ENCODE measurements at regions not wholly inside any gene's neighbourhood (a gene's known extent, or its start where the extent isn't known, plus 50 kb on each side); places are given as distances from the start of the nearest gene placed in this dataset.

DNA sequence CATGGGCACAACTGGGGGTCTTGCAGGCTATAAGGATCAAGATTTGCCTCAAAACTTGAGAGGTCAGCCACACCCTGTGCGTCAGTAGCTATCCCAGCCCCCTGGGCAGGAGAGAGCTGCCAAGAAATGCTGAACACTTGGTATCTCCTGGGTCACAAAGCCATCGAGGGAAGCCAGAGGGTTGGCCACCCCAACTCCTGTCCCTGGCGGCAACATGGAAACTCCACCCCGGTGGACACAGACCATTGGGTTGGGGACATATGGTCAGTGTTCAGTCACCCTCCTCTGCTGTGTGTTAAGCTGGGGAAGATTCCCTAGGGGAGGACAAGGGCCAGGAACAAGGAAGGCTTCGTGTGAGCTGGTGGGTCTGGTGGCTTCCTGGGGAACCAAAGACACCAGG is 140.6 kb downstream of the C5orf15 start:
- no peak for DNase-seq

DNA sequence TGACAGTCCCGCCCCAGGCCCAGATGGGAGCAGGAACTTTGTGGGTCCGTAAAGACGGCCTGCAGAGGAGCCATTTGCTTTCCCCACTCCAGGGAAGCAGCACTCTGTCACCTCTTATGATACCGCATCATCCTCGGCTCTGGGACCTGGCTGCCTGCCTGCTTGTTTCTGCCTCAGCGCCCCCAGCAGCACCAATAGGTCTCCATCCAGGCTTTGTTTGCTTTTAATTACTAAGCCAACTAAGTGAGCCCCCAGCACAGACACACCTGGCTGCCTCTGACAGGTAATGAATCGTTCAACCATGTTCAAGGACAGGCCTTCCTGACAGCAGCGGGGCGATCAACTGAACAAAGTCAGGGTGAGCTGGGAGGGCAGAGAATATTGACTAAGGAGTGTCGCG is 141.4 kb downstream of the C5orf15 start:
- DNase-seq: no peak

DNA sequence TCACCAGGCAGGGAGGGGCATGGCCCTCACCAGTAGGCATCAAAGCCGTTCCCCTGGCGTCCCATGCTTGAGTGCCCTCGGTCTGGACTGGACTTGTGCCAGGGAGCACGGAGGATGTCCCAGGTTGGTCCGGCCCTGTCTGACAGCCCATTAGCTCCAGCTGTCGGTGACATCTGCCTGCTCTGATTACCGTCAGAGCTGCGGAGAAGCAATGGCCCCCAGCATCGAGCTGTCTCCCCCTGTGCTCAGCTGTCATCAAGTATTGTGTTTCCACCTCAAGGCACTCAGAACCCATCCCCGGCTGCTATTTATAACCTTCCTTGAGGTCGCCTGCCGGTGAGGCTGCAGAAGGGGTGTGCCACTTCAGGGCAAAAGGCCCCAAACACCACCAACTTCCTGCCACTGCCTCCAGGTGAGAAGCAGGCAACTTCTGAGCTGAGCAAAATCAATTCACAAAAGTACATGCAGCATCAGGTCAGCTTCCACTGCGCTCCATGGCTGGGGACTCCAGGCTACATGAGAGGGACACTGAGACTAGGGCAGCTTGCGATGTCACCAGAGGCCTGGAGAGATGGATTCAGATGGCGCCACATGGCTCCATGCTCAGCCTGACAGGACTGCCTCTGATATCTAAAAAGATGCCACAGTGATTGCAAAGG is 142.7 kb downstream of the C5orf15 start:
- peak in 2 of 5 donors; percentile 3 to 5 for DNase-seq

DNA sequence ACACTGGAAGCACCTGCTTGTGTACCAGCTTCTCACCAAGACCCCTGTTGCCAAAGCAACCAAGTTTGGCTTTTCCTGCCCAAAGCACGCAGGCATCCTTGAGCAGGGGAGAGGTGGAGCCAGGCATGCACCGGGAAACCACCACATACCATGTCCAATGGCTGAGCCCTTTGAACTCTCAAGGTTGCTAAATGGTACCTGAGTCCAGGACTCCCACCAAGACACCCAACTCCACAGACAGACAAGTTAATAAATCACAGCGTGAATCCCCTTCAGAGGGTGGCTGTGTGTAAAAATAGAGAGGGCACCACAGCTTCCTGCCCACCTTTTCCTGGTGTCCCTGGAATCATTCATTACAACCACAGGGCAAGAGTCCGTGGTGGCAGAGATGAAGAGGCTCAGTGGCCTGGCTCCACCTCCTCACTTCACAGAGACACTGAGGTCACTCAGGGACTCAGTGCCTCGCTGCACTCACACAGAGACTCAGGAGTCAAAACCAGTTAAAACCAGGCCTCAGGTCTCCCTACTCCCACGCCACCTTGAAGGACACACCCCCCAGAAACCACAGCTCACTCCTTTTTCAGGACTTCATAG is 143.7 kb downstream of the C5orf15 start:
- no peak for DNase-seq

DNA sequence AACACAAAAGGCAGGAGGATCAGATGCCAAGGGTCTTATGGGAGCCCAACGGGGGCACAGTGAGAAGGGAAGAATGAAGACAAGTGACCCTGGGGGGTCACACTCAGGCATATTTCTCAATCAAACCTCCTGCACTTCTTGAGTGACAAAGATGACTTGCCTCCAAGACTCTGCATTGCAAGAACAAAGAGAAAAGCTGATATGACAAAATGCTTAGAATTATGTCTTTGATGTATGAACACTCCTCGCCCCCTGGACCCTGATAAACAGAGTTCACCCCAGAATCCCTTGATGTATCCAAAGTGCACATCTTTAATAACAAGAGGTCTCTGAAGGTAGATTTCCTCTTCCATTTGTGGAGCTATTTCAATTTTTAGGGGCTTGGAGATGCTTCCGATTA is 146.5 kb downstream of the C5orf15 start:
- DNase-seq: no peak

DNA sequence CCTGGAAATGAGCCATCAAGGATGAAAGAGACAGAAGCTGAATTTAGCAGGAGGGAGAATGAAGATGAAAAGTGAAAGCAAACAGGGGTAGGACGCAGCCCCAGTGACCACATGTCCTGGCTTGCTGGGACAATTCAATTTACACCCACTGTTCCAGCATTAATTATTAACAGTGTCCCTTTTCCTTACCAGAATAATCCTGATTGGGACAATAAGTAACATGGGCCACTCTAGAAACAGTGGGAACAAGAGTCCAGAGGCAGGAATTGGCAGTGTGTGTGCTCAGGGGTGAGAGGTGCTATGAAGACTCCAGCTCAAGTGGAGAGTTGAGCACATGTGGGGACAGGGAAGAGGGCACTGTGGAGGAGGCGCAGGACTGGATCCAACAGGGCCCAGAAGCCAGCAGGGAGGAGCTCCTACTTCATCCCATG is 147.1 kb downstream of the C5orf15 start:
- DNase-seq: no peak

DNA sequence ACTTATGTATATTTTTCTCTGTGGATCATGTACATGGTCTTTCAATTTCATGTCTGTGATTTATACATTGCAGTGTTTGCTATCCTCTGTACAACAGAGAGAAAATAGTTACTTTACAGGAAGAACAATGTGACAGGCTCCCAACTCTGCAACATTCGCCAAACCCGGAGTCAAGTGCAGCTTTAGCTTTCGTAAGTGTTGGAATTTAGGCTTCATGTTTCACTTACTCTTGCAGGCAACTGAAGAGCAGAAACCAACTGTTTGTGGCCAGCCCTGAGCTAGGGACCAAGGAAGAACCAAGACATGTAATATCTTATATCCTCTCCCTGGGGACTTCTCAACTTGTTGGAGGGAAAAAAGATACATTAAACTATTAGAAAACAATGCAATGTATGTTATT is 147.9 kb downstream of the C5orf15 start:
- DNase-seq: no peak

DNA sequence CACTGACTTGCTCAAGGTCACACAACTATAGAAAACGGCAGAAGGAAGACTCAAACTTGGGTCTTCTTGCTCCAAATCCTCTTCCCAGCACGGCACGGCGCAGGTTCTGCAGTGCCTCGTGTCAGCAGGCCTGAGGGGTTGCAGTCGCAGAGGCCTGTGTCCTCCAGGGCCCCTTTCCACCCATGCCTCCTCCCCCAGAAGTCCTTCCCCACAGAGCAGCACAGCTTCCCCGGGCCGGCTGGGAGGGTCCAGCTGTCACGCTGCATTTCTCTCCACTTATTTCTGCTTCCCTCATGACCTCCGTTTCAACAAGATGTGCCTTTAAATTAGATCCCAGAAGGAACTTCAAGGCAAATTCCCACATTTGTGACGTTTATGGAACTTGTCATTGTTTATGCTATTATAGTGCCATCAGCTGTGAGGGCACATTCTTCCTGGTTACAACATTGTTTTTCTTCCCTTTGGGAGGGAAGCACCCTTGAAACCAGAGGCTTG is 148.4 kb downstream of the C5orf15 start:
- no peak for DNase-seq

DNA sequence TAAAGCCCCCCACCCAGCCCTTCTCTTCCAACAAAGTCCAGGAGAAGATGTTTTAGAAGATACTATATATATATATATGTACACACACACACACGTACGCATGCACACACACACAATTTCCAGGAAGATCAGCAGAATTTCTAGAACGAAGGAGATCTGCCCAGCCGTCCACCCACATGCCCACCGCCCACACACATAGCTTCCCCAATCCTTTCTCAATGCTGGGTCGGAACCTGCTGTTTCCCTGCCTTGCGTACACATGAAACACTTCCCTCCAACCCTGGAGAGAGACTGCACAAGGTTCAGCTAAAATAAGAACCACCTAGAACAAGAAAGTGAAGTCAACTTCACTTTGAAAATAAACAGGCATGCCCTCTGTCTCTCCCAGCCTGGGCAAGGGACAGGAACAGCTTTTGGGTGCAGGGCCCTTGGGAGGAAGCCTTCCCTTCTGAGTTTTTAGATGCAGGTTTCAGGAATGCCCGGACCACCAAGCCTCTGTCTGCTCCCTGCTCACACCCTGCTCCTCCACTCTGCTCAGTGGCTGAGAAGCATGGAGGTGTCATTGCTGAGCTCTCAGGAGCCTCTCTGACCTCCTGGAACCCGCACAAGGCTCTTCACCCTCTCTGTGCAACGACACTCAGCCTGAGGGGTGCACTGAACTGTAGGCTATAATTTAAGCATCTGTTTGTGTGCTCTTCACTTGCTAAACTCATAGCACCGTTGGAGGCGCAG is 149.4 kb downstream of the C5orf15 start:
- no peak for DNase-seq

DNA sequence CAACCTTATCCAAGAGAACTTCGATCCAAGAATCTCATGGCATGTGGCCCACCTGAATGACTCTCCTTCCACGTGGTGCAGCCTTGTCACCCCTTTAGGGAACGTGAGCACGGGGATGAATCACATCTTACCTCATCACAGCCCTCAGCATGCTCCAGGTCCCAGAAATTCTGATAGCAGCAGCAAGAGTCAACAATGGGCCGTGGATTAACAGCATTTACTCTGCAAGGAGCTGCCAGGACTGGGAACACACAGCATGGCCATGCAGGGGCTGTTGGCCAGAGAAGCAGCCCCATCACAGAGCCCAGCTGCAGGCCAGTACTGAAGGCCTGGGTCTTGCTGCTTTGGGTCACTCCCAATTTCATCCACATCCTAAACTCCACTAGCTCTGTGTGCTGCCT is 150.4 kb downstream of the C5orf15 start:
- no peak for DNase-seq

DNA sequence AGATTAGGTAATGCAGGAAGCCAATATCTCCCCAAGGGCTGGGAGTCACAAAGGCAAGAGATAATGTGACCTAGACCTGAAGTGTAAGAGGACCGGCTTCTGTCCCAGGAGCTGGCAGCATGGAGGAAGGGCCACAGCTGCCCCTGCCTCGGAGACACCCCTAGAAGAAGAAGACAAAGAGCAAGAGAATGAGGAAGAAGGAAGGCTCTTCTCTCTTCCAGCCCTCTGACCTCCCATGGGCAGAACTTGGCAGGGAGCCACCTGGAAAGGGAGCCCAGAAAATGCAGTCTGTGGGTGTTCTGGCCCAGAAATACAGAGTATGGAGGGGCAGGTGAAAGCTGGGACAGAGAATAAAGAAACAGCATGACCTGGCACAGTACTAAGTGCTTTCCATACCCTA is 151.0 kb downstream of the C5orf15 start:
- DNase-seq: no peak

DNA sequence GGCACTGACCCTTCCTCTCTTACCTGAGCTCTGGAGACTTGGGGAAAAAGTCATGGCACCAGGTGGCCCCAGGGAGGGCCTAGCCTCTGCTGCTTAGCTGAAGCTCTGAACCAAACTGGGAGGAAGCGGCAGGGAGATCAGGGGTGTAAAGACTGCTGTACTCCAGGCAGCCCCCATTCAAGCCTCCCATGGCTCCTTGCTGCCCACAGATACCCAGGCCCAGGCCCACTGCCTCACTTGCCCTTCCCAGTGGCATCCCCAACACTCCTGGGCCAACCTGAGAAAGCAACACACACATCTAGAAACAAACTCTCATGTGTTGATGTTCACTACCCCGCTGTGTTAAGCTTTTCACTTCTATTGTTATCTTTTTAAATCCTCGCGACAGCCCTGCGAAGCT is 151.6 kb downstream of the C5orf15 start:
- DNase-seq: no peak

DNA sequence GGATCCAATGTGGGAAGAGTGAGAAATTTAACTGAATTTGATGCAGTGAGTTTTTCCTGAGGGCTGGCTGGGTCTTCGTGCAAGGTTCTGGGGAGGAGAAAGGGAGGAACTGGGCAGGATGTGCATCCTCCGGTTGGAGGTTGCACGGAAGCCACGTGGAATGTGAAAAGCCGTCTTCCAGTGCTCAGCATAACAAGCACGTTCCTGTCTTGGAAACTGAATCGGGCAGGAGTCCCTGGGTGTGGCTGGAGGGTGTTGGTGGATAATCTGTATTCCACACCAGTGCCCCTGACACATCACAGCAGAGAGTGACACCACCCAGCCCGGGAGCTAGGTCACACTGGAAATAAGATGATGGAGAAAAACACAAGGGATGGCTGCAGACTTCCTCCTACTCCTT is 154.3 kb downstream of the C5orf15 start:
- no peak for DNase-seq

DNA sequence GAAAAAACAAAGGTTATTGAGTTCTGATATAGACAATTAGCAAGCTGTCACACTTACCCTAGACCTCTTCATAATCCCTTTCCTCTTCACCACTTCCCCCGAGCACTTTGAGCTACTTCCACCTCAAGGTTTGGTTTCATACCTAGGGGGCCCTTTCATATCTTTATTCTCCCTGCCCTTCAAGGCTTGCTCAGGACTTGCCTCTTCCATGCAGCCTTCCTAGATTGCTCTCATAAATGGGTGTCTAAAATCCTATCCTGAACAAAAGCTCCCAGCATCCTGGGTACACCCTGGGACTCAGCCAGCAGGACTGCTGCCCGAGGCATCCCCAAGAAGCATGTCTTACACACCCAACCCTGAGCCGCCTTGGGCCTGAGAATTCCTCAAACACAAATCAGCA is 157.3 kb downstream of the C5orf15 start:
- DNase-seq: no peak

DNA sequence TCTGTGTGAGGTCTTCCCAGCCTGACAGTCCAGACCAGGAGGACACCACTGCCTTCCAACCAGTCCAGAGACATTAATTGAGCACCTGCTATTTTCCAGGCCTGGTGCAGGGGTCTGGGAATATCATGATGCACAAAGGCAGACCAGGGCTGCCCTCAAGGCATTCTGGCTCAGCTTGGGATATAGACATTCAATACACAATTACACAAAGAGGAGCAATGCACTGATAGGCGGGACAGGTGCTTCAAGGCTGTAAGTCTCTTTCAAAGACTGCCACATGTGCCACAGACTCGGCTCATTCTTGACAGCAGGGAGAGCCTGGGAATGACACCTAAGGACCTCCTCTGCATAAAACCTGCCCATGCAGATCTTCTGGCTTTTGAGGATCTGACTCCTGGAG is 158.6 kb downstream of the C5orf15 start:
- DNase-seq: no peak

DNA sequence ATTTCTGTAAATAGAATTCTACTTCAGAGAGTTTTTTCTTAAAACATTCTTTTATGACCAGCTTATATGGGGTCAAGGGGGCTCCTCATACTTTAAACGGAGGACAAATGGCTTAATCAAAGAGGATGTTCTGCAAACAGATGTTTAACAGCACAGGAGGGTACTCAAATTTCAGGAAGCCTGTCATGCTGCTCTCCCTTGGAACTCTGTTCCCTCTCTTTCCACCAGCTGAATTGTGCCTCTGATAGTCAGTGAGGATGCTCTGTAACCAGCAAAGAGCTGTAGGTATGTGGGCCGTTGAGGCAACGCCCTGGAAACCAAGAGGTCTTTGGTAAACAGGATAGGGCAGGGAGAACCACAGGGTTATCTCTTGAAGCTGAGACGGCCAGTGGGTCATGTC is 161.1 kb downstream of the C5orf15 start:
- DNase-seq: no peak

DNA sequence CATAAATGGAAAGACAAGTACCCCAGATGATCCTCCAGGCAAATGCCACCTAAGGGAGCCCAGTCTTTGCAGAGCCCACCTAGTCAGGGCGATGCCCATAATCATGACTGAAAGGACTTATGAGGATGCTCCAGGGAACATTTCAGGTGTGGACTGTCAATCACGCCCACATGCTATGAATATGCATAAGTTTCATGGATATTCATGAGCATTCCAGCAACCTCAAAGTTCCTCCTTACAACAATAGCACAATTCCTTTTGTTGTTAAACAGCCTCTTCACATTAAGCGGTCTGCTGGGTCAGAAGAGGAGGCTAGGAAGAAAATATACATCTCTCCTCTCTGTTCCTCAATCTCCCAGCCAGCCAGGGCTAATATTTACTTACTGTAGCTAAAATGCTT is 161.6 kb downstream of the C5orf15 start:
- no peak for DNase-seq

DNA sequence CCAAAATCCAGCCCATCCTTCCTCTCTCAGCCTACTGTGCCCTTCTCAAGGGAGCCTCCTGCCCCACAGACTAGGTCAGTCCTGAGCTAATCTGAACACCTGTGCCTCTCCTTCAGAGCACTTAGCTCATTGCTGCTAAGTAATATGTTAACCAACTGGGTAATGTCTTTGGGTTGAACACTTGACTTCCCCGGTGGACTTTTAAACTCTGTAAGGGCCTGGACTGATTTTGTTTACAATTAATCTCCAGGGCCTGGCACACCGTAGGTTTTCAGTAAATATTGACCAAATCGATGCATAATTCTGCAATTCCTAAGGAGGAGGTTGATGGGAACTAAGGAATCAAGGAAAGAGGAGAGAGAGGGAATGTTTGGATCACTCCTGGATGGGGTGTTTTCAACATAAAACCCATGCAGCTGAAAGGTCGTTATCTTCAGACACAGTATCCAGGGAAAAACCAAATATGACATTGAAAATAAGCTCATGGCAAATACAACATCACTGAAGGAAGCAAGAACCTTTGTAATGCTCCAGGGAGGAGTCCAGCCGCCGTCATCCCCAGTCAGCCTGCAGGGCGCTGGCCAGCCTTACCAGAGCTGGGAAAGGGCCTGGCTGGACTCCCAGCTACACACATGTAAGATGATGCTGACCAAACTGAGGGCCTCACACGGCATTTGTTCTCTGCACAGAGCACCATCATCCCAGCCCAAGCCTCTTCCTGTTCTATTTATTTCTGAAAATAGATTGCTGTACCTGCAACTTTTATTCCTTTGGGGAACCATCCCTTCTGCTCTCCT is 166.3 kb downstream of the C5orf15 start:
- DNase-seq: no peak

DNA sequence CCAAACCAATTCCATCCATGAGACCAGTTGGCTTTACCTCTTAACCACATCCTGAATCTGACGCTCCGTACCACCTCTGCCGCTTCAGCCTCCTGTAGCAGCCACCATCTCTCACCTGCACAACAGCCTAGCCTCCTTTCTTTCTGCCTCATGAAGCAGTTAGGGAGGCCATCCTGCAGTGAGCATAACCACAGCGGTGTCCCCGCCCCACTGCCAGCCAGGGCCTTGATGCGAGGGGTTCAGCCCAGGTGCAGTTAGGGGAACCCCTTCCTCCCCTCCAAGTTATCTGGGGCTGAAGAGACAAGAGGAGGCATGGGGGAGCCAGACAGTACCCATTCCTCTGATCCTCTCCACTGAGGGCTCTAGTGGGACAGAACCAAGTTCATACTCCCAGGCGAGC is 167.0 kb downstream of the C5orf15 start:
- no peak for DNase-seq

DNA sequence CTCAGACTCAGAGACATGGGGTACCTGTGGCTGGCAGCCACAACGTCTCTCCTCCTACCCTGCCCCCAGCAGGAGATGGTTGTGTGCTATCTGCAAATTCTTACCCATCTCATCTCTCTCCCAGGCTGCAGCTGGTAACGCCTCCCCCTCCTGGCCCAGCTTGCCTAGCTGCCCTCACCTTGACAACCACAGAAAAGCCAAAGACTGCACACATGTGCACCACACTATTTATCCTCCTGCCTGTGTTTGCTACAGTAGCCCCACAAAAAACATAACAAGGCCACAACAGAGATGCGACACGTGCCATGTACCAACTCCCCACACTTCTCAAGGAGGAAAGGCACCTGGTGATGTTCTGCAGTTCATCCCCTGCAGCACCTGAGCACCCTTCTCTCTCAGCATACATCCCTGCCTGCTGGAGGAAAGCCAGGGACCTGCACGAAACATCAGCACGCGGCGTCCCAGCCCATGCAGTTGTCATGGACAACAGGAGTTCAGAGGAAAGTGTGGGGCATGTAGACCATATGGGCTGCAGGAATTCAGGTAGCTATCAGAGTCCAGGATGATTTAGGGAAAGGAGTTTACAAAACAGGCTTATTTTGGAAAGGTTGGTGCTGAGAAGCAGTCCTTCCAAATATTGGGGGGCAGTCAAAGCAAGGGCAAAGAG is 168.7 kb downstream of the C5orf15 start:
- DNase-seq: no peak

DNA sequence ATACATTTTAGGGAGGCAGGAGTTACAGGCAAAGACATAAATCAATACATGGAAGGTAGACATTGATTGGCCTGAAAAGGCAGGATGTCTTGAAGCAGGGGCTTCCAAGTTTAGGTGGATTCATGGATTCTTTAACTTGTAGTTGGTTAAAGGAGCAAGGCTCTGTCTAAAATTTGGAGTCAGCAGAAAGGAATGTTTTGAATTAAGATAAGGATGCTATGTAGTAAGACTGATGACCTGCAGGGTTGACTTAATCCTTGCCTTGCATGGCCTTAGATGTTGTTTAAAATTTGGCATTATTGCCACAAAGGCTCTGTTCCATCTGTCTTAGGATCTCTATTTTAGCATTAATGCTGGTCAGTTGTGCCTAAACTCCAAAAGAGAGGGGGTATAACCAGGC is 171.3 kb downstream of the C5orf15 start:
- DNase-seq: no peak

DNA sequence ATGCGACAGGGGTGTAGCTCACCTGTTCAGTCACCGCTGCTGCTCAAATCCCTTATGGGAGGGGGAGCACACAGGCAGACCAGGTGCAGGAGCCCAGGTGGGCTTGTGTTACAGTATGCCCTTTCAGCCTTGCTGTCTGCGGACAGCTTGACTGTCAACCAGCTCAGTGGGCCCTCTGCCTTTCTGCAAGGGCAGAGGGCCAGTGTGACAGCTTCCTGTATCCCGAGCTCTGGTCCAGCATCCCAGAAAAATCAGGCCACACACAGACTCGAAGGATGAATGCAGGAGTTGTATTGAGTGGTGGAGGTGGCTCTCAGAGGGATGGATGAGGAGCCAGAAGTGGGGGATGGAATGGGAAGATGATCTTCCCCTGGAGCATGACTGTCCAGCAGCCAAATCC is 172.2 kb downstream of the C5orf15 start:
- no peak for DNase-seq
